GM21526 (cell line): ENCODE measurements at regions not wholly inside any gene's neighbourhood (a gene's known extent, or its start where the extent isn't known, plus 50 kb on each side); places are given as distances from the start of the nearest gene placed in this dataset.
"Not testable (repeated sequence)": the region's sequence is repeated elsewhere in the genome, so short reads cannot be mapped to it uniquely, and the experiment has no call there.

Source experiments
- ATAC-seq: cut with Tn5 transposase; IDR thresholded peaks from one replicate; pipeline ENCODE4 v1.9.1; 2021; ENCODE audit warnings: moderate library complexity; ENCODE audit not compliant: unreplicated experiment, low FRiP score

- ATAC-seq = no peak
Measured at GRCh38 chr5:159493696-159494095, 163.4 kb upstream of the IL12B start.

GRCh38 chr5:159496773-159497172, 166.5 kb upstream of the IL12B start:
- no peak for ATAC-seq

- no peak for ATAC-seq
Measured at GRCh38 chr5:159497221-159497620, 166.9 kb upstream of the IL12B start.

GRCh38 chr5:159498630-159499029, 168.3 kb upstream of the IL12B start:
- no peak for ATAC-seq

GRCh38 chr5:159502116-159502515, 171.8 kb upstream of the IL12B start:
- ATAC-seq = not testable (repeated sequence)

GRCh38 chr5:159503236-159503635, 172.9 kb upstream of the IL12B start:
- no peak for ATAC-seq

GRCh38 chr5:159504106-159504856, 174.0 kb upstream of the IL12B start:
- ATAC-seq = no peak

- no peak for ATAC-seq
Measured at GRCh38 chr5:159504857-159505304, 174.6 kb upstream of the IL12B start.

GRCh38 chr5:159507055-159507454, 176.8 kb upstream of the IL12B start:
- no peak for ATAC-seq

- no peak for ATAC-seq
Measured at GRCh38 chr5:159507661-159508060, 177.4 kb upstream of the IL12B start.

GRCh38 chr5:159508344-159508743, 178.1 kb upstream of the IL12B start:
- no peak for ATAC-seq

GRCh38 chr5:159509002-159509660, 178.8 kb upstream of the IL12B start:
- ATAC-seq = no peak

- ATAC-seq = no peak
Measured at GRCh38 chr5:159510282-159510681, 180.0 kb upstream of the IL12B start.

GRCh38 chr5:159511570-159511969, 181.3 kb upstream of the IL12B start:
- ATAC-seq = no peak

- no peak for ATAC-seq
Measured at GRCh38 chr5:159512064-159512463, 181.8 kb upstream of the IL12B start.

- ATAC-seq = no peak
Measured at GRCh38 chr5:159514229-159514810, 184.0 kb upstream of the IL12B start.

- no peak for ATAC-seq
Measured at GRCh38 chr5:159515197-159515596, 184.9 kb upstream of the IL12B start.

- ATAC-seq = peak; percentile 91
Measured at GRCh38 chr5:159515909-159516415, 185.7 kb upstream of the IL12B start.

- ATAC-seq = no peak
Measured at GRCh38 chr5:159518371-159518770, 188.1 kb upstream of the IL12B start.

- no peak for ATAC-seq
Measured at GRCh38 chr5:159519365-159519764, 189.1 kb upstream of the IL12B start.

- no peak for ATAC-seq
Measured at GRCh38 chr5:159522841-159523240, 192.6 kb upstream of the IL12B start.
